Lower leg skin (tissue), 3 donors: ENCODE measurements at regions not wholly inside any gene's neighbourhood (a gene's known extent, or its start where the extent isn't known, plus 50 kb on each side); places are given as distances from the start of the nearest gene placed in this dataset.

ENCODE experiments used
- POLR2A ChIP-seq, 2 donors: fragments of 450-650 bp; IDR thresholded peaks; one replicate each; pipeline ENCODE4 v1.6.1; 2016 to 2017; ENCODE audit warnings: antibody characterized with exemption in 2 of 2, mild to moderate bottlenecking in 1 of 2, moderate library complexity in 1 of 2
- TF ChIP-seq, protein P1 (sequence below), 3 donors: fragments of 450-650 bp; IDR thresholded peaks; one replicate each; pipeline ENCODE4 v1.5.1; 2016; ENCODE audit warnings: antibody characterized with exemption in 3 of 3, mild to moderate bottlenecking in 3 of 3, moderate library complexity in 2 of 3

DNA sequence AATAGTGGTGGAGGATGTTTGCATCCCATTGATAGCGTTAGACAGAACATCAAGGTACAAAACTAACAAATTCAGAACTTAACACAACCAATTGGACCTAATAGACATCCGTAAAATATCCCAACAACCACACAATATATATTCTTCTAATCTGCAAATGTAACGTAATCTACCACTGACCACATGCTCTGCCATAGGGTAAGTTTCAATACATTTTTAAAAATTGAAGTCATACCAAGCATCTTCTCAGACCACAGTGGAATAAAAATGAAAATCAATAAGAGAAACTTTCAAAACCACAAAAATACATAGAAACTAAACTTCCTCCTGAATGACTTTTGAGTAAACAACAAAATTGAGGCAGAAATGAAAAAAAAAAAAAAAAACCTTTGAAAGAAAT, 1087.5 kb downstream of the KCNT2 start:
- TF ChIP-seq, protein P1, sequence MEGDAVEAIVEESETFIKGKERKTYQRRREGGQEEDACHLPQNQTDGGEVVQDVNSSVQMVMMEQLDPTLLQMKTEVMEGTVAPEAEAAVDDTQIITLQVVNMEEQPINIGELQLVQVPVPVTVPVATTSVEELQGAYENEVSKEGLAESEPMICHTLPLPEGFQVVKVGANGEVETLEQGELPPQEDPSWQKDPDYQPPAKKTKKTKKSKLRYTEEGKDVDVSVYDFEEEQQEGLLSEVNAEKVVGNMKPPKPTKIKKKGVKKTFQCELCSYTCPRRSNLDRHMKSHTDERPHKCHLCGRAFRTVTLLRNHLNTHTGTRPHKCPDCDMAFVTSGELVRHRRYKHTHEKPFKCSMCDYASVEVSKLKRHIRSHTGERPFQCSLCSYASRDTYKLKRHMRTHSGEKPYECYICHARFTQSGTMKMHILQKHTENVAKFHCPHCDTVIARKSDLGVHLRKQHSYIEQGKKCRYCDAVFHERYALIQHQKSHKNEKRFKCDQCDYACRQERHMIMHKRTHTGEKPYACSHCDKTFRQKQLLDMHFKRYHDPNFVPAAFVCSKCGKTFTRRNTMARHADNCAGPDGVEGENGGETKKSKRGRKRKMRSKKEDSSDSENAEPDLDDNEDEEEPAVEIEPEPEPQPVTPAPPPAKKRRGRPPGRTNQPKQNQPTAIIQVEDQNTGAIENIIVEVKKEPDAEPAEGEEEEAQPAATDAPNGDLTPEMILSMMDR (IDR thresholded peaks at IDR 0.05), result no peak
- TF ChIP-seq POLR2A (IDR thresholded peaks at IDR 0.05), result no peak
